ENCODE measurements at regions not wholly inside any gene's neighbourhood (a gene's known extent, or its start where the extent isn't known, plus 50 kb on each side); places are given as distances from the start of the nearest gene placed in this dataset.

DNA sequence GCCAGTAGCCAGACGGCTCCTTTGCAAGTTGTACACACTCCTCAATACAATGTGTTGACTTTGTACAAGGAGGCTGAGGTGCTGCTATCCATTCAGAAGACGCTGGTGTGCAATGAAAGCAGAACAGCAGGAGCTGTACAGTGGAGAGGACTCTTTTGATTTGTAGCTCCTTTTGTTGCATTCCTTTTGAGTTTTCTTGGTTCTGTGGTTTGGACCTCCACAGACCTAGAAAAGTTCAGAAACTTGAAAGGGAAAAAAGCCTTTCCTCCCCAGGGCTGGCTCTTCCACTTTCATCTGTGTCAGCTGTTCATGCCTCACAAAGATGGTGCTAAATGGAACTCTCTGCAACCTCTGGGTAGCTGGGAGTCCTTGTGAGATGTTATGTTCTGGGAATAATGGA, 117.4 kb downstream of the MAT2B start:
- DNase-seq (ENCODE audit: low read depth): no peak

DNA sequence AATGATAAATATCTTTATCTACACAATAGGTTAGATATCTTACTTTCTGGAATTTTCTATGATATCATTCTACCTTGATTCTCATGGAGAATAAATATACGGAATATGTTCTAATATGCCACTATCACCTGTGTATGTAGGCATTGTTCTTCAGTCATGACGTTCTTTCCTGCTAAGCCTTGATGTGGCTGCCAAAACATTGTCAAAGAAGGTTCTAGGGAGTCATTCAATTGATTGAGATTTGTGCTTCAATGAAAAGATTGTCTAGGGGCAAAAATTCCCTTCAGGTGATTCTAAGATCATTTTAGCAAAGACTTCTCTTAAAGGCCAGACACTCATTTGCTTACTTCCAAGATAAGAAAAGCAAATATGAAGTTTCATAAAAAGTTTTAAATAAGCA, 118.1 kb downstream of the MAT2B start:
- no peak for DNase-seq (ENCODE audit: low read depth)

DNA sequence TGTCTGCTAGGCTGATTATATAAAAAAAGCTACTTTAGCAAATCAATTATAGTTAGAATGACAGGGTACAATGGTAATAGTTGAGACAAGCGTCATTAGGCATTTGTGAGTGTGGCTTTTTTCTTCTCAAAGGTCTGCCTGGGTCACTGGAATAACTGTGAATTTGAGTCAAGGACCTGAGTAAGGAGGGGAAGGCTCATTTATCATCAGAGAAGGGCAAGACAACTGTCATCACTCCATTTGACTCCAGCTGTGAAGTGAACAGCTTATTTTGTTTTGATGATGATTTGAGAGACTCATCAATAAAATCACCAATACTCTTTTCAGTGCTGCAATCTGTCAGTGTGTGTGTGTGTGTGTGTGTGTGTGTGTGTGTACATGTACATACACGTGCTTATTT, 118.6 kb downstream of the MAT2B start:
- no peak for DNase-seq (ENCODE audit: low read depth)

- DNase-seq (ENCODE audit: low read depth): peak; percentile 7
Observed at GRCh38 chr5:163624431-163624830, 119.0 kb downstream of the MAT2B start.

GRCh38 chr5:163626904-163627434, 121.5 kb downstream of the MAT2B start:
- DNase-seq (ENCODE audit: low read depth): no peak

DNA sequence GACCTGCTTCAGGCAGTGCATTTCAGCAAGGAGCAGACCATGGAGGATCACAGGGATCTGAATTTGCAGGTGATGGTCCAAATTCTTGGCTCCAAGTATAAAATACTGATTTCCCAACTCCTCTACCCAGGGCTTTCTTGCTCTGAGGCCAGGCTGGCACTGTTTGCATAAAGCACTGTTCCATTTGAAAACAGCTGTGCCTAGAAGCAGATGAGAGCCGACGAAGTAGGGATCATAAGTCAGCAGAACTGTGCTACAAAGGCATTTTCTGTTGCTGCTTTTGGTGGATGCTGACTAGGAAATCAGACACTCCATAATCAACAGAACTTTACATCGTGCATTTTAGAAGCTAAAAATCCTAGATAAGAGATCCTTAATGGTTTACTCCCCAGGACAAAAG, 126.4 kb downstream of the MAT2B start:
- DNase-seq (ENCODE audit: low read depth): no peak

DNA sequence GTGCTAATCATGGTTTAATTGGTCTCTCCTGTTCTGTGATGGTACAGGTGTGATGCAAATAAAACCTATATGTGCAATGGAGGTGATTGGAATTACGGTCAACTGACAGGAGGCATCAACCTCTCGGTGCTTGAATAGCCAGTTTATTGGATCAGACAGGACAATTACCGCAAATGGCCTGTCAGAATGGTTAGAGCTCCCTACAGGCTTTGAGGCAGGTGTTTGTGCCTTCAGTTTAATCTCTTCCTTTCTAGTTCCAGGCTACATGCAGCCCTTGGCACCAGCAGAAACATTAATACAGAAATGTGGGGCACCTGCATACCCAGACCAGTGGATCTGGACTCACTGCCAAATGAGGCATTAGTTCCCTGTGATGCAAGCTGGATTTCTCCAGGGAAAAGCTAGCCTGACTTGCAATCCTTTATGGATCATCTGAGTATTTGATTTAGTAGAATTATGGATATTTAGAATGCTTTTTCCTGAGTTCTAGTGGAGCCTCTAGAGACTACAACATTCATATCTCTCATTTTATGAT, 128.6 kb downstream of the MAT2B start:
- no peak for DNase-seq (ENCODE audit: low read depth)

GRCh38 chr5:163635631-163636030, 130.2 kb downstream of the MAT2B start:
- no peak for DNase-seq (ENCODE audit: low read depth)

- DNase-seq (ENCODE audit: low read depth): no peak
Observed at GRCh38 chr5:163642904-163643303, 137.5 kb downstream of the MAT2B start.

- DNase-seq (ENCODE audit: low read depth): no peak
Observed at GRCh38 chr5:163645421-163646416, 140.3 kb downstream of the MAT2B start.

GRCh38 chr5:163649514-163649913, 144.1 kb downstream of the MAT2B start:
- DNase-seq (ENCODE audit: low read depth): peak; percentile 73

- no peak for DNase-seq (ENCODE audit: low read depth)
Observed at GRCh38 chr5:163653526-163653925, 148.1 kb downstream of the MAT2B start.

- no peak for DNase-seq (ENCODE audit: low read depth)
Observed at GRCh38 chr5:163658702-163659567, 153.5 kb downstream of the MAT2B start.

DNA sequence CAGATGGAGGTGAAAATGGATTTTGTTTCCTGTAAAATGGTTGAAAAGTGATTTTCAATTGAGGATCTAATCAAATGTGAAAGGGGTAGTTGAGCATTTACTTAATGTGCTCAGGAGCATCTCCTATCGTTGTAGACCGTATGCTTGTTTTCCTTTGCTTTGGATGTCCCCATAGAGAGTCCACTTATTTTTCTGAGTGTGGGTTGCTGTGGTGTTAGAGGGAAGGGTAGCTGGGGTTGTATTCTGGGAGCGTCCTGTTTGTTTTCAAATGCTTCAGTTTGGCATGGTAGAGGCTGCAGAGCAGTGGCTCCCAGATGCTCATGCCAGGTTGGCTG, 154.1 kb downstream of the MAT2B start:
- no peak for DNase-seq (ENCODE audit: low read depth)

- no peak for DNase-seq (ENCODE audit: low read depth)
Observed at GRCh38 chr5:163660486-163660885, 155.1 kb downstream of the MAT2B start.

DNA sequence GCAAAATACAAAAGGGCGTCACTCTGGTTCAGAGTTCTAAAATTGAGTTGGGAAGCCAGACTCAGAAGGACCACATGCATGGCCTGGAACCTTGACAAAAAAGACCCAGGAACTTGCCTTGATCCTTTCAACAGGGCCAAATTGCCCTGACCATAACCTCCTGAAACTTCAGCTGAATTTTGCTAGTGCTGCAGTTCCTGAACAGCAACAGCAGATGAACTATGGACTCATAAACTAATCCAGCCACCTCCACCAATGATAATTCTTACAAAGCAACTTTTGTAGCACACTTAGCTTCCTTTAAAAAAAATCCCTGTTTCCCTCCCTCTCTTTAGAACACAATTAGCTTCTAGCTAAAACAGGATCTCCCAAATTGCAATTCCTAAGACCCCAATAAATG, 155.9 kb downstream of the MAT2B start:
- DNase-seq (ENCODE audit: low read depth): no peak

DNA sequence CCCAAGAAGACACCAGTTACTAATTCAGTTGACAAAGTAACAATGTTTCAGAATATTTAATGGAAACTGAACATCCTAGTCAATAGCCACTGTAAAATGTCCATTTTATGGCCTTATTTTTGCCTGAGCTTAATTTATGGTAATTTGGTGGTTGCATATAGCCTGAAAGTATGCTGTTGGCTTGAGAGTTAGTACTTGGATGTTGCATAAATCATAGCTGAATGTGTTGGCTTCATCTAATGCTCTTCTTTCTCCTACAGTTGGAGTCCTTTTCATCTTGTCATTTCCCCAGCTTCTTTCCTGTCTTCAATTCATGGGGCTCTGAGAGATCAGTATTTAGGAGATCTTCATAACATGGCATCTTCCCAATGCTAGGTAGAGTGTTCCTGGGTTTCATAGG, 164.6 kb downstream of the MAT2B start:
- no peak for DNase-seq (ENCODE audit: low read depth)

- no peak for DNase-seq (ENCODE audit: low read depth)
Observed at GRCh38 chr5:163677092-163677491, 171.7 kb downstream of the MAT2B start.

- DNase-seq (ENCODE audit: low read depth): no peak
Observed at GRCh38 chr5:163682234-163682633, 176.8 kb downstream of the MAT2B start.

- DNase-seq (ENCODE audit: low read depth): no peak
Observed at GRCh38 chr5:163687414-163687813, 182.0 kb downstream of the MAT2B start.

DNA sequence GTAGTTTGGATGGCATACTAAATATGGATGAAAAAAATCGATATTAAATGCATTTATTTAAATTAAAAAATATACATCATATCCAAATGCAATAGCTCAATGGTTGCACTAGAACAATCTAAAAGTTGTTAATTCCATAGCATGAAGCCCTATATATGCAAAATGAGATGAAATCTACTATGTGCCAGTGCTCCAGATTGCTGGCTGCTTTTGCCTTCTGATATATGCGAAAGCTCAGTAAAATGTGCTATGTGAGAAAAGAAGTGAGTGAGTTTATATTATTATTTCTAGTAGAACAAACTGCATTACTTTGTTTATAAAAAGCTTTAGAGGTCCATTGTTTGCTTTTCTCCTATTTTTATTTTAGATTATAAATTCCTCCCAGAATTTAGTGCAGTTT, 186.7 kb downstream of the MAT2B start:
- DNase-seq (ENCODE audit: low read depth): no peak

DNA sequence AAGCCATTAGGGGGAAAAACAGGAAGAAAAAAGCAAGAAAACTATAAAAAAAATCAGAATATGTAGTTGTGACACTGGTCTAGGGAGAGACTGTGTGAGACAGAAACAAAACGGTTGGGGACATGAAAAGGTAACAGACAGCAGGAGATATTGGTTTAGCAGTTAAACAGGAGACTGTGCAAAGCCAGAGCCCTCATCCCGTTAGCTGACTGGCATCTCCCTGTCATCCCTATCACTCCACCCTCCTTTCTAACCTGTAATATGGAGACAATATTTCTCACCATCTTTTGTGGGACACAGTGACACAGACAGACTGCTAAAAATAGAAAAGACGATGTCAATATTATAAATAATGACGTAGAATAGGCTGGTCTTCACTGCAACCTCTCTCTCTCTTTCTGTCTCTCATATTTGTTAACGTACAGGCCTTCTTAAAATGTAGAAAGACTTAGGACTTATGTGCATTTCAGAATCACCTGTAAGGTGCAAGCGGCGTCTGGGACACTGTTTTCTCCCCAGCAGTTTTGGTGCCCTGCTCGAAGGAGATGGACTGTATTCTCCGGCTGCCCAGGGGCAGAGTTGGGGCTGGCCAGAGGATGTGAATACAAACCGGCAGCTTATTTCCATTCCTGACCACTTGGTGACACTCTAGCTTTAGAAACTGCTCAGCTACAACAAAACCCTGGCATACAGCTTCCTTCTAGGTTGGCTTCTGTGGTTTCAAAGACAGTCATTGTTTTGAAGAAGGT, 190.6 kb downstream of the MAT2B start:
- DNase-seq (ENCODE audit: low read depth): peak; percentile 84

Measured in ELR (cell line).